ENCODE measurements at regions not wholly inside any gene's neighbourhood (a gene's known extent, or its start where the extent isn't known, plus 50 kb on each side); places are given as distances from the start of the nearest gene placed in this dataset.

GRCh38 chr18:26635466-26635865, 87.1 kb upstream of the KCTD1 start:
- H3K4me1 ChIP-seq (ENCODE audit: control insufficient read depth, extremely low read depth, insufficient read depth, low read length): no peaks in the 10 kb centered on the region
- intact Hi-C loops (cut with micrococcal nuclease) (no loop called here), dilution Hi-C loops (cut with MboI; ENCODE audit: extremely low pct_ligation_motif_present, low sequenced_read_pairs) (no loop called here)
- no peak for FAIRE-seq
- H3K9me3 ChIP-seq (replicated peaks; ENCODE audit: control insufficient read depth, insufficient read depth, low read length): no peaks in the 10 kb centered on the region
- no peak overlapping the region for H2AFZ ChIP-seq (ENCODE audit: low read depth, low read length)
- no peak overlapping the region for H3K4me3 ChIP-seq (replicated peaks in 1 of 3; ENCODE audit: insufficient read depth in 1 of 3, low read depth in 1 of 3, low read length in 3 of 3)
- CTCF ChIA-PET: no interaction called here
- no peaks in the 10 kb centered on the region for H3K36me3 ChIP-seq (ENCODE audit: control insufficient read depth in 2 of 2, extremely low read depth in 1 of 2, insufficient read depth in 2 of 2, low read length in 2 of 2)
- no peaks in the 10 kb centered on the region for H3K27me3 ChIP-seq (ENCODE audit: control insufficient read depth in 2 of 2, insufficient read depth in 2 of 2, low read length in 2 of 2)
- TF ChIP-seq CTCF (IDR thresholded peaks at IDR 0.05; ENCODE audit: extremely low read depth in 1 of 2, insufficient read depth in 1 of 2, low read depth in 1 of 2, low read length in 2 of 2) (no peak), EZH2 (IDR thresholded peaks at IDR 0.05; ENCODE audit: borderline replicate concordance, low read depth, low read length, severe bottlenecking) (no peak), FOS (IDR thresholded peaks at IDR 0.05; ENCODE audit: borderline replicate concordance, insufficient read depth, low read length) (no peak), POLR2AphosphoS5 (IDR thresholded peaks at IDR 0.05; ENCODE audit: insufficient read depth, low read depth, low read length) (no peak), POLR2A (IDR thresholded peaks at IDR 0.05; ENCODE audit: low read depth, low read length) (no peak), JUN (IDR thresholded peaks at IDR 0.05; ENCODE audit: borderline replicate concordance, insufficient read depth, insufficient read length, low read depth) (no peak), GATA2 (IDR thresholded peaks at IDR 0.05; ENCODE audit: insufficient read depth, insufficient read length, low read depth, low read length) (no peak), MYC (IDR thresholded peaks at IDR 0.05; ENCODE audit: low read depth, low read length) (no peak)
- TF ChIP-seq, protein P1, sequence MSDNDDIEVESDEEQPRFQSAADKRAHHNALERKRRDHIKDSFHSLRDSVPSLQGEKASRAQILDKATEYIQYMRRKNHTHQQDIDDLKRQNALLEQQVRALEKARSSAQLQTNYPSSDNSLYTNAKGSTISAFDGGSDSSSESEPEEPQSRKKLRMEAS (IDR thresholded peaks at IDR 0.05; ENCODE audit: insufficient read depth, insufficient read length): no peak
- DNase-seq (ENCODE audit: low read depth, low spot score): no peak
- POLR2A ChIA-PET: no interaction called here
- H3K79me2 ChIP-seq (ENCODE audit: control insufficient read depth, insufficient read depth, low read length): no peaks in the 10 kb centered on the region
- no peak overlapping the region for H3K27ac ChIP-seq (ENCODE audit: insufficient read depth, low read depth, low read length)
- BruUV-seq (replicated peaks): no TSS peak
- H3K9me1 ChIP-seq (replicated peaks; ENCODE audit: control insufficient read depth, extremely low read depth, insufficient read depth, low read length): no peaks in the 10 kb centered on the region
- no peak overlapping the region for H3K4me2 ChIP-seq (ENCODE audit: insufficient read depth, low read length)
- H4K20me1 ChIP-seq (replicated peaks; ENCODE audit: control insufficient read depth, extremely low read depth, insufficient read depth, low read length): no peaks in the 10 kb centered on the region
- H3K9ac ChIP-seq (replicated peaks; ENCODE audit: extremely low read depth, insufficient read depth, low read length): no peak overlapping the region

All from endothelial cell of umbilical vein (primary cell).